Loucy (cell line): ENCODE measurements at regions not wholly inside any gene's neighbourhood (a gene's known extent, or its start where the extent isn't known, plus 50 kb on each side); places are given as distances from the start of the nearest gene placed in this dataset.

ENCODE experiments used
- CTCF ChIP-seq: fragments of 200-600 bp; sonication (generic); conservative IDR thresholded peaks from 2 replicates; pipeline ENCODE4 v1.5.1; 2014; ENCODE audit warnings: mild to moderate bottlenecking, antibody characterized with exemption, low read length
- EZH2phosphoT487 ChIP-seq: fragments of 200-600 bp; IDR thresholded peaks from 2 replicates; pipeline ENCODE4 v1.6.1; 2018; ENCODE audit warnings: antibody characterized with exemption, mild to moderate bottlenecking, moderate library complexity, borderline replicate concordance

- no peak for TF ChIP-seq CTCF
- no peak for TF ChIP-seq EZH2phosphoT487
Observed at GRCh38 chr4:108351791-108352190, 183.1 kb upstream of the LEF1 start.
